Epidermal melanocyte (primary cell): ENCODE measurements at regions not wholly inside any gene's neighbourhood (a gene's known extent, or its start where the extent isn't known, plus 50 kb on each side); places are given as distances from the start of the nearest gene placed in this dataset.
"Not testable (repeated sequence)": the region's sequence is repeated elsewhere in the genome, so short reads cannot be mapped to it uniquely, and the experiment has no call there.

ENCODE experiments used
- DNase-seq: peaks from one replicate; pipeline ENCODE4 v3.0.0; 2011; ENCODE audit warnings: low spot score; ENCODE audit not compliant: insufficient read length

DNA sequence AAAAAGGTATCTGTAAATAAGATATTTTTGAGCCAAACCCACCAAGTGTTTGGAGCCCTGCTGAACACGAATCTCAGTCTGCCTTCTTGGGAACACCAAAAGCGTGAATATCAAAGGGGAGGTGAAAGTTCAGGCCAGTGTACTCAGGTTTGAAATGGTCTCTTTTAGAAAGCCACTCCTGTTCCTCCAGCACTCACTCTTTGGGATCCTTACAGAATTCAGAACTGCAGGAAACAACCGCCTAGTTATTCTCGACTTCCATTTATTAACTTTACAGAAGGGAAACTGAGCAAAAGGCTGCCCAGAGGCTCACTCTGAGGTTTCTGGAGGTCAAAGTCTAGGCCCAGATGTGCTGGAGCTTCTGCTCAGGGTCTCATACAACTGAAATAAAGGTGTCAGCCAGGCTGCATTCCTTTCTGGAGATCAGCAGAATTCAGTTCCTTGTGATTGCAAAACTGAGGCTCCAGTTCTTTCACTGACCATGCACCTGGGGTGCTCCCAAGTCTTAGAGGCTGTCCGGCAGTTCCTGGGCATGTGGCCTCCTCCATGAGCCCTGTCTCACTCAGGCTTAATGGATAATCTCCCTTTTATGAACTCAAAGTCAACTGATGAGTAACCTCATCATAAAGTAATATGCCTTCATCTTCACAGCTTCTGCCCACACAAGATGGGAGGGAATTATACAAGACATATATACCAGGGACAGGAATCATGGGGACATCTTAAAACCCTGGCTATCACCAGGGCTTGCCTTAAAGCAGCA is 65.5 kb upstream of the TNFAIP3 start:
- no peak for DNase-seq

DNA sequence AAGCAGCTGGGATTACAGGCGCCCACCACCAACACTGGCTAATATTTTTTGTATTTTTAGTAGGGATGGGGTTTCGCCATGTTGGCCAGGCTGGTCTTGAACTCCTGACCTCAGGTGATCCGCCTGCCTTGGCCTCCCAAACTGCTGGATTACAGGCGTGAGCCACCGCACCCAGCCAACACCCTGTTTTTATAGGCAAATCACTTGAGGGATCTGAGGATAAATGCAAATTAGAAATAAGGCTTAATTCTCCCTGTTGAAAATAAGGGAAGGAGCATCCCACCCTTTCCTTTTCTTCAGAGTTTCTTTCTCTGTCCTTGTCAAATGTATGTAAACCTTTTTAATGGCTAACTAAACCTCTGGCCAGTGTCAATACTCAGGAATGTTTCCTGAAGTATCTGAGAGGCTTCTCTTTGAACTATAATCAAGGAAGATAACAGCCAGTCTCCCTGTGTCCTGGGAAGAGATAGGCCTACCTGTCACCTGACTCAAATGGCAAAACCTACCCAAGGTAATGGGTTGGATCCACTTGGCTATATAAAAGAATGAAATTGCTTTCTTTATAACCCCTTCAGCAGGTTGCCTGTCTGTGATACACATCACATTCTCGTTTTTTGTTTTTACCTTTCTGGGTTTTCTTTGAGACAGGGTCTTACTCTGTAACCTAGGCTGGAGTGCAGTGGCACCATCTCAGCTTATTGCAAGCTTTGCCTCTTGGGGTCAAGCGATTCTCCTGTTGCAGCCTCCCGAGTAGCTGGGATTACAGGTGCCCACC is 64.5 kb upstream of the TNFAIP3 start:
- DNase-seq: no peak

DNA sequence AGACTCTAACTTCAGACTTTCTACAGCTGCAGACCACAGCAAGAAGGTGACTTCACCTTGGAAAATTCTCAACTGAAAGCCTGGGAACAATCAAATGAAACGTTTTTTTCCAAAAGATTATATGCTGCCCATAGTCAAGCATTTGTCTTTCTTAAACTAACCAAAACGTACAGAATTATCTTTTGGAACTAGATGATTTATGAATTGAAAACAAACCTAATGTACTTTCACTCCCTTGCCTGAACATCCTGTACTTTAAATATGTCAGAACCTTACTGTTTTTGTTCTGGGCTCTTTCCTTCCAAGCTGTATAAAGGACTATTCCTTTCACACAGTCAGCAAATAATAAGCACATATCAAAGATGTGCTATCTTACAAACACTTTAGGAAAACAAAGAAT is 62.4 kb upstream of the TNFAIP3 start:
- no peak for DNase-seq

DNA sequence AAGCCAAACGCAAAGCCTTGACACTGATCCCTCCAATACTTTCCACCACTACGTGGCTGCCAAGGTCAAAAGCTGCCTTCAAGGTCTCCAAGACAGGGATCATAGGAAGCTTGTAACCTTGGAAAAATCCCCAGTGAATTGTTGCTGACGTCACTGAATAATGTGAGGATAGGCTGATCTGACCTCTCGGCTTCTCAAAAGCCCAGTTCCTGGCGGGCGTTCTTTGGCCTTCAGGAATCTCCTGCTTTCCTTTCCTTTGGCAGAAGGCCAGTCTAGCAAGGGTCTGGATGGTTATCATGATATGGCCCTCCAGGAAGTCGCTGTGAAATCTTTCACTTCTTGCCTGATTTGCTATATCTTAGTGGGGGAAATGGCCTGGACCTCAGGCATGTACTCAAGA is 61.4 kb upstream of the TNFAIP3 start:
- no peak for DNase-seq

DNA sequence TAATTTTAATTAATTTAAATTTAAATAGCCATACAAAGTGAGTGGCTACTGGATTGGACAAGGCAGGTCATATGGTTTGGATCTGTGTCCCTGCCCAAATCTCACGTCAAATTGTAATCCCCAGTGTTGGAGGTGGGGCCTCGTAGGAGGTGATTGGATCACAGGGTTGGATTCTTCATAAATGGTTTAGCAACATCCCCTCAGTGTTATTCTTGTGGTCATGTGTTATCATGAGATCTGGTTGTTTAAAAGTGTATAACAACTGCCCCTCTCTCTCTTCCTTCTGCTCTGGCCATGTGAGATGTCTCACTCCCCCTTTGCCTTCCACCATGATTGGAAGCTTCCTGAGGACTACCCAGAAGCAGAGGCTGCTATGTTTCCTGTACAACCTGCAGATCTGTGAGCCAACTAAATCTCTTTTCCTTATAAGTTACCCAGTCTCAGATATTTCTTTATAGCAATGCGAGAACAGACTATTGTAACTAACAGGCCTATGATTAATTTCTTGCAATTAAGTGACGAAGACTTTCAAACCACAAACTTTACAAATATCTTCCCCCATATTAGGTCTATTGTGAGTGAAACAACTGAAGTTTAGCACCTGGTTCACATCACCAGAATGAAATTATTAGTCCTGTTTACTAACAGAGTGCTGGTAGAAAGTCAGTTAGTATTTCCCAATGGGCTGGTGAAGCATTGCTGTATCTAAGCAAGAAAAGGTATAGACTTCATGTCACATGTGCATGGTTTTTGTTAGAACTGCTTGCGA is 60.0 kb upstream of the TNFAIP3 start:
- no peak for DNase-seq

DNA sequence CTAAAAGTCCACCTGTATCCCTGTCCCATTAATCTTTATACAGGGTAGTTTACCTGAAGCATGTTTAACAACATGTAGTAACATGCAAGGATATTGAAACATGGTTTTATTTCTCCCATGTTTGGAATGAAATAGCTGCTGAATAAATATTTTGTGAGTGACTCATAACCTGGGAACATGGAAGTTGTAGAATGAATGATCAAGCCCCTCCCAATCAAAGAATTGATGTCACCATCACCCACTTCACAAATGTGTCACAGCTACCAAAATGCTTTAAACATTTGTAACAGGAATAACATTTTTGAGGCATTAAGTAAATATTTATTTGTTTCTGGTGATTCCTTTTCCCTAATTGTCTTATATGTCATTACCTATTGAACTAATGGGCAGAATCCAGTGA is 58.9 kb upstream of the TNFAIP3 start:
- DNase-seq: no peak

DNA sequence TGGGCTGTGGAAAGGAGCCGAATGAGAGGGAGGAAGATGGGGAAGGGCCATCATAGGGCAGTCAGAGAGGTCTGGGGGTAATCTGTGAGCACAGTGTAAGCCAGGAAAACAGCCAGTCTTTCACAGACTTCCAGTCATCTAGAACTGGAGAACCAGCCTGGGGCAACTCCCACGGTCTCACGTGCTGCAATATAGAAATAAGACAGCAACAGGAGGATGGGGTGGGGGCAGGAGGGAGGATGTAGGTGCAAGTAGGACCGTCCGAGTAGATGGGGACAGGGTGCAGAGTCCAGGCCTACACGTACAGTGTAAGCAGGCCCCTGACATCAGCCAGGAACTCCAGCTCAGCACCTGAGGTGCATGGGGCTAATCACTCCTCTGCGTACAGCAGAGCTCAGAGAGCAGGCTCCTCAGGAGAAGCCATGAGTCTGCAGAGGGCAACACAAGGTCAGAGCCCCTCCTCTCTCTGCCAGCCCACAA is 58.2 kb upstream of the TNFAIP3 start:
- DNase-seq: no peak

DNA sequence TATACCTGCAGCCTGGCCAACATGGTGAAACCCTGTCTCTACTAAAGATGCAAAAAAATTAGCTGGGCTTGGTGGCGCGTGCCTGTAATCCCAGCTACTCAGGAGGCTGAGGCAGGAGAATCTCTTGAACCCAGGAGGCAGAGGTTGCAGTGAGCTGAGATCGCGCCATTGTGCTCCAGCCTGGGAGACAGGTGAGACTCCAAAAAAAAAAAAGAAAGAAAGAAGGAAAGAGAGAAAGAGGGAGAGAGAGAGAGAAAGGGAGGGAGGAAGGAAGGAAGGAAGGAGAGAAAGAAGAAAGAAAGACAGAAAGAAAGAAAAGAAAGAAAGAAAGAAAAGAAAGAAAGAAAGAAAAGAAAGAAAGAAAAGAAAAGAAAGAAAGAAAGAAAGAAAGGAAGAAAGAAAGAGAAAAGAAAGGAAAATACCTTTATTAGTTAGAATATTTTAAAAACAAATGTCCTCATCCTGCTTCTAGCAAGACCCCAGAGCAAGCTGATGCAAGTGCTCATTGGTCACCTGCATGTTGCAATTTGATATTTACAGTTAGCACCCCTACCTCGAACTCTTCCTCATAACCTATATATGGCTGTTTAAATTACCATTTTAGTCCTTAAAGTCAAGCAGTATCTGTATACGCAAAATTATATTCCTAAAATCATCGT is 57.0 kb upstream of the TNFAIP3 start:
- not testable (repeated sequence) for DNase-seq

DNA sequence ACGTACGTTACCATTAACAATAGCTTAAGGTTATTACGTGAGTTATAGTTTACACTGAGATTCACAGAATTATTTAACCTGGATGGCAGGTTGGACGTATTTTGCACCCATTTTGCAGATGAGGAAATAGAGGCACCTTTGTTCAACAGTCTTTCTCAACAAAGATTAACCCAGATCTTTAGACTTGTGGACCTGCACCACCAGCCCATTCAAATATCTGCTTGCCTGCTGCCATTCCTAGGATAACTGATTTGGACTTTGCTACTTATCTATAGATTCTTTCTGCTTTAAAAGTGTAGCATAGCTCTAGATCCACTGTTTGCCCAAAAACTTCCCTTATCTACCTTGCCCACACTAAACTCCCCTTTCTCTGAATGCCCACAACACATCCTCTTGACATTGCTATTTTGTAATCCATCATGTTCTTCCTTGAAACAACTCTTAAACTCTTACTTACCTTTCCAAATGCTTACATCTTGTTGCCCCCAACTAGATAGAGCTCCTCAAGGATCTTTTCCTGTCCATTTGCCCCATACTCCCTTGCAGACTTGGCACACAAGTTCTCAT is 56.4 kb upstream of the TNFAIP3 start:
- no peak for DNase-seq

DNA sequence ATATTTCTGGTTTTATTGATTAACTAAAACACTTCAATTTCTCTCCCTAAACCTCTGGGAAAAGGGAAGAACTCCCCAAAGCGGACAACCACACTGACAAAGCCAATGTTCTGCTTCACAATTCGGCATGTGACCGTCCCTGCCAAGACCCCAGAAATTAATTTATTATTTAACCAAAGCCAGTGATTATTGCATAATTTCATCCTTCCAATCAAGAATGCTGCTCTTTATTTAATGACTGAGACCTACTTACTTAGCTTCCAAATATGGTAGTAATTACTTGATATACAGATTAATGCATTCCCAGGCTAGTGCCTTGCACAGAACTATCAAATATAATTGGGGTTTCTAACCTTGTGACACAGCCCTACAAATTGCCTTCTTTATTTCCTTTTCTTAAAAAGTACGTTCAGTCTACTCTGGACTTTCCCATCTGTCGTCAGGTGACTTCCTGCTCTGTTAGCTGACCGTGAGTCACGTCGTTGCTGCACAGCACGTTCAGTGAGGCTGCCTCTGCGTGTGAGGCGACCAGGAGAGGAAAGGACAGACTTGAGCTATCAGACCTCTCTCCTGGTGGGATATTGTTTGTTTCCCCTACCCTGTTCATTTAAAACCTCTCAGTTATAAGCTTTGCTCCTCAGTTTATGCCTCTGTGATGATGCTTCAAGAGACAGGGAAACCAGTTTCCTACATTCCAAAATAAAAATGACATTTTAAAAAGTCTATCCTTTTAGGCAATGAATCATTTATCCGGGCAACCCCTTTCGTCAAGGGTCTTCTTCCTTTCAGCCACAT is 55.7 kb upstream of the TNFAIP3 start:
- peak; percentile 29 for DNase-seq

DNA sequence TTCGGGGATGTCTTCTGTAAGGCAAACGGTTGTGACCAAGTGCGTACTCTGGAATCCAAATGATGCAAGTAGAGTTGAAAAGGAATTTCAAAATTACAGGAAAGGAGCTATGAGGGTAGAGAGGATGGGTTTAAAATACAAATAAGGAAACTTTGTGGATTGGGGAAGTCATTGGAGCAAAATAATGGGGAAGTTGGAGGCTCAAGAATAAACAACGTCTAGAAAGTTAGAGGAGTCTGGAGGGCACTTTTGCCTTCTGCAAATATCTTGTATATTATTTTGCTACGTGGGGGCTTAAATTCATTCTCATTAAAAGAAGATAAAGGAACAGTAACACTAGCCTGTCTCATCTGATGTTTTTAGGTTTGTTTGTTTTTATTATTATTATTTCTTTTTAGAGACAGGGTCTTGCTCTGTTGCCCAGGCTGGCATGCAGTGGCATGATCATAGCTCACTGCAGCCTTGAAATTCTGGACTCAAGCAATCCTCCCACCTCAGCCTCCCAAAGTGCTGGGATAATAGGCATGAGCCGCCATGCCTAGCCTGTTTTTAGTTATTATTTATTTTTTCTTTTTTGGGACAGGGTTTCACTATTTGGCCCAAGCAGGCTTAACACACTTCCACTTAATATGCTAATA is 55.0 kb upstream of the TNFAIP3 start:
- no peak for DNase-seq

DNA sequence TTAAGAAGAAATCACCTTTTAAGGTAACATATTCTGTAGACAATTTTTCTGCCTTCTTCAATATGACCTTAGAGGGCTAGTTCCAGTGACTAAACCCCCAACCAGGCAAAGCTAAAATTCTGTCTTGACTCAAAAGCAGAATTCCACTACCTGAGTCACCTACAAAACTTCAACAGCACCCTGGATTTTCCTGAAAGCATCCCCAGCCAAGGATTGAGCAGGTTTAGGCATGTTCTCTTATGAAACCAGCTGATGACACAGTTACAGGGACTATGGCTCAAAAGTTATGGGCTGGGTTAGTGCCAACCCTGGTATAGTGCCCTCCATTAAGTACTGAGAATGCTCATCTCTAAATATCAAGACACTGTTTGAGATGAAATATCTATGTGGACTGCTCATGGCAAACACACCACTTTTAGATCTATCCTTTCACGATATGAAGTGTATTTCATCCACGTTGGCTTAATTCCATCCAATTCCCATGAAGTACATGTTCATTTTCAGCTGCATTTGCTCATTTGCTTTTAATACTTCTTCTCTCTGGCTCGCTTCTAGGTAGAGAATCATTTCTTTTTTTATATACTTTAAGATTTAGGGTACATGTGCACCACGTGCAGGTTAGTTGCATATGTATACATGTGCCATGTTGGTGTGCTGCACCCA is 53.6 kb upstream of the TNFAIP3 start:
- no peak for DNase-seq

DNA sequence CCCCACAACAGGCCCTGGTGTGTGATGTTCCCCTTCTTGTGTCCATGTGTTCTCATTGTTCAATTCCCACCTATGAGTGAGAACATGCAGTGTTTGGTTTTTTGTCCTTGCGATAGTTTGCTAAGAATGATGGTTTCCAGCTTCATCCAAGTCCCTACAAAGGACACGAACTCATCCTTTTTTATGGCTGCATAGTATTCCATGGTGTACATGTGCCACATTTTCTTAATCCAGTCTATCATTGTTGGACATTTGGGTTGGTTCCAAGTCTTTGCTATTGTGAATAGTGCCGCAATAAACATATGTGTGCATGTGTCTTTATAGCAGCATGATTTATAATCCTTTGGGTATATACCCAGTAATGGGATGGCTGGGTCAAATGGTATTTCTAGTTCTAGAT is 53.0 kb upstream of the TNFAIP3 start:
- DNase-seq: not testable (repeated sequence)

DNA sequence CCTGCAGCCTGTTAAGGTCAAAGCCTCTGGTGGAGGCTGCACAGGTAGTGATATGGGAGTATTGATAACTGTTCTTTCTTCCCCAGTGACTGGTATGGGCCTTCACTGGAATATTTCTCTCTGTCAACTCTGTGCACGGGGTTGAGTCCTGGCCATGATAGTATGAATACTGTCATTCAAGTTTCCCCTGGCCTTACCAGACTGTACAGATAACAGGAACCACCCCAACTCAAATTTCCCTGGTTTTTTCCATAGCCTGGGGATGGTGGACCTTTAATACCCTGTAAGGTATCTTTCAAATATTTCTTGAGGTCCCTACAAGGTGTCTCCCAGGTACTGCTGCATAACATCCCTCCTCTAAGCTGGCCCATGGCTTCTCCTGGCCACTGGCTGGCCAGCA is 51.4 kb upstream of the TNFAIP3 start:
- no peak for DNase-seq

DNA sequence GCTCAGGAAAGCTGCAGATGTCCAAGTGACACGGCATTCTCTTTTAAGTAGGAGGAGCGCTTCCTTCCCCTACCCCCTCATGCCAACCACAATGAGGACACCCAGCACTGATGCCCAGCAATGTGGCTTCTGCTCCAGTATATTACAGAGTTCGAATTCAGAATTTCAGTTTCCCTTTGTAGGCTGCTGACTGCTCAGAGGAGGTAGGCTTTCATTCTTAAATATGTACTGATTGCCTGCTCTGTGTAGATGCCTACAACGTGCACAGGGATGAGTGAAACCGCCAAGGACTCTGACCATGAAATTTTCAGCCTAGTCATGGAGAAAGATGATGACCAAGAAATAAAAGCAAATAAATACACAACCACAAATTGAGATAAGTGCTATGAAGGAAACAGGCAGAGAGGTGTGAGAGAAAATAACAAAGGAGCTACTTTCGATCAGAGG is 50.9 kb upstream of the TNFAIP3 start:
- DNase-seq: no peak

DNA sequence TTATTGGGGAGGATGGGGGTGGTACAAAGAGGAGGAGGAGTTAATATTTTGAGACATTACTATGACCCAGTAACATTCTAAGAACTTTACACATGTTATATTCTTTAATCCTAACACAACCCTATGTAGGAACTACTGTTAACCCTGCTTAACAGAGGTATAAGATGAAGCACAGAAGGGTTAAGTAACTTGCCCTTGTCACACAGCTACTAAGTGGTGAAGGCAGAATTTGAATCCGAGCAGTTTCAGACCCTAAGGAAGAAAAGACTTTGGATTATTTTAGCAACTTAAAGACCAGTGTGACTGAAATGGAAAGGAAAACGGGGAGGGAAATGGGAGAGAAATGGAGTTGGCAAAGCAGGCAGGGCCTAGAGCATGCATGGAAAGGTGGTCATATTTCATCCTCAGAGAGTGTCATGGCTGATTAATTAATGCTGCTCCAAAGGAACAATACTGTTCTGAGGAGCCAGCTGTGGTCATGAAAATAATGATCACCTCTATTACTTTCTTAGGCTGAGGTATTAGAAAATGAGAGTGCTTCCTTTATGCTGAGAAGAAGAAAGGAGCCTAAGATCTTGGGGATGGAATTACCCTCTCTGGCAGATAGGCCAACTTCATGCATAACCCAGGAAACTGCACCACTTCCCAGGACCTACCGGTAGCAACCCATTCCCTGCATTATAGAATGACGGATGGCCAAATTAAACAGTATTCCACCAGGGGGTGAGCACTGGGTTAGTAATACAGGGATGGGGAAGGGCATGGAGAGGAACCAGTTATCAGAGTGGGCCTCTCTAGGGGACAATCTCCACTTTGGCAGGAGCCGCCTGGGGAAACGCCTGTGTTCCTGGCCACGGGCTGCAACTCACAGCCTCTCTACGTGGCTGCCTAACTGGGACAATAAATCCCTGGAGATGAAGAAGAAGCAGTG is 50.1 kb upstream of the TNFAIP3 start:
- no peak for DNase-seq
